OCI-M2 (cell line): ENCODE measurements at regions not wholly inside any gene's neighbourhood (a gene's known extent, or its start where the extent isn't known, plus 50 kb on each side); places are given as distances from the start of the nearest gene placed in this dataset.

Experiments used
- DNase-seq: peaks from one replicate; lab custom pipeline; 2025; ENCODE audit not compliant: unreplicated experiment; lab: John Stamatoyannopoulos, UW

GRCh38 chr1:112790920-112791722 is 76.0 kb upstream of the PPM1J start:
- DNase-seq: no peak

- no peak for DNase-seq
These were observed 73.4 kb upstream of the PPM1J start for GRCh38 chr1:112788561-112788960.

DNA sequence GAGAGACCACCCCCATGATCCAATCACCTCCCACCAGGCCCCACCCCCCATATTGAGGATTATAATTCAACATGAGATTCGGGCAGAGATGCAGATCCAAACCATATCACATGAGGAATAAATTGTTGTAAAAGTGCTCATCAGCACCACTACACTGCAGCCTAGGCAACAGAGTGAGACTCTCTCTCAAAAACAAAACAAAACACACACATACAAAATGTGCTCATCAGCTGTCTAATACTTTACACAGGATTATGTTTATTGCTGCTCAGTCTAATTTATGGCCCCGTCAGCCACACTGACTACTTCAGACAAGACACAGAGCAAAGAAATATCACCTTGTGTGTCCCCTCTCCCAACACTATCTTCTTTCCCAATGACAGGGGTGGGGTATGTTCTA is 72.9 kb upstream of the PPM1J start:
- DNase-seq: no peak

- DNase-seq: no peak
These were observed 67.9 kb upstream of the PPM1J start for GRCh38 chr1:112783059-112783458.

DNA sequence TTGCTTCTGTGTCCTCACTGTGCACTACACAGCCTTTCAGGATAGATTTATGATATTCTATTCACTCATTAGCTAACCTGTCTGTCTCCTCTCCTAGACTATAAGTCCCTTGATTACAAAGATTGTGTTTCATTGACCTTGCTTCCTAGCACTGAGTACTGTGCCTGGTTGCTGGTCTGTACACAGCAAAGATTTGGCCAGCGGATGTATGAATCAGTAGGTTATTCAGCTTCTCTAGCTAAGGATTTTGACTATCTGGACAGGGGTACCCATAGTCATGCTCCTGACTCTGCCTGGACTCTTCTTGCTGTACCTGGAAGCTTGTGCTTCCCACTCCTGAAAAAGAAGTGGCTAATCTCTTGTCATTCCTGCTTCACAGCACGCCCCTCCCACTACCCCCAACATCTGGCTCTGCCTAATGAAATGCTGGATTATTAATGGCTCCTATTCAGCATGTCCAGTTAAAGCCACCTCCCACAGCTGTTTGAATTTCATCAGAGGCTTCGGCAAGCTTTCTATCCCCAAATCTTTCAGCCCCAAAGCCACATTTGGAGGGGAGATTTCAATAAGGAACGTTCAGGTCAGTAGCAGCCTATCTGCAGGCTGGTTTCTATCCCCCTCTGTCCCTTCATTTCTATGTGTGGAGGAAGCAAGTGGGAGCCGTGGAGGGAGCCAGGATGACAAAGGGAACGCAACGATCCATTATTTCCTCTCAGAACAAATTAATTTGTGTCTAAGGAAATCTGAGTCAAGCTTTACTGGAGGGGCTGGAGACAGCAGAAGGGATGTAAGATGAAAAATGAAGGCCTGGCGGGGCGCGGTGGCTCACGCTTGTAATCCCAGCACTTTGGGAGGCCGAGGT is 64.8 kb upstream of the PPM1J start:
- DNase-seq: no peak

DNA sequence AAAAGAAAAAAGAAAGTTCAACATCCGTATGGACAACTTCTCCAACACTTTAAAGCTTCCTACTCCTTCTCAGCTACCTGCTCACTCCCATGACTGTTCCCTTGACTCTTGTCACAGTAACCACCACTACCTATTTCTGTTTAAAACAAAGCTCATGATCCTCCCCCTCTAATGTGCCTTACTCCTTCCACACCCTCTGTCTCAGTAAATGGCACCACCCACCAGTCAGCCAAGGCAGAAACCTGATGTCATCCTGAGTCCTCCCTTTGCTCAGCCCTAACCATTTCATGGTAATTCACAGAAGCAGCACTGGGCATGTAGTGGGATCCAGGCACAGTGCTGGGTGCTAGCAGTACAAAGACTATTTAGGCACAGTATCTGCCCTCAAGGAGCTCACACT is 63.0 kb upstream of the PPM1J start:
- DNase-seq: no peak

DNA sequence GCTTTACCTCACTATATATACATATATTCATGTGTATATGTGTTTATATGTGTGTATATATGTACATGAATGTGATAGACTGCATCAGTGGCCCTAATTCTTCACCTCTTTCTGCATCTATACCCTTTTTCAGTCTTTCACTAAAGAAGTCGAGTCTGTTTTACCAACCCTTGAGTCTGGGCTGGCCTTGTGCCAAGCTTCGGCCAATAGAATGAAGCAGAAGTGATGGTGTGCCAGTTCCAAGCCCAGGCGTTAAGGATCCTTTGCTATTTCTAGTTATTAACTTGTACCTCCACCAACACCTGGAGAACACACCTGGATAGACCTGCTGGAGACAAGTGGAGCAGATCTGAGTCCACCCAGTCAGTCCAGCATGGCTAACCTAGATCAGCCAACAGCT is 61.6 kb upstream of the PPM1J start:
- DNase-seq: no peak

DNA sequence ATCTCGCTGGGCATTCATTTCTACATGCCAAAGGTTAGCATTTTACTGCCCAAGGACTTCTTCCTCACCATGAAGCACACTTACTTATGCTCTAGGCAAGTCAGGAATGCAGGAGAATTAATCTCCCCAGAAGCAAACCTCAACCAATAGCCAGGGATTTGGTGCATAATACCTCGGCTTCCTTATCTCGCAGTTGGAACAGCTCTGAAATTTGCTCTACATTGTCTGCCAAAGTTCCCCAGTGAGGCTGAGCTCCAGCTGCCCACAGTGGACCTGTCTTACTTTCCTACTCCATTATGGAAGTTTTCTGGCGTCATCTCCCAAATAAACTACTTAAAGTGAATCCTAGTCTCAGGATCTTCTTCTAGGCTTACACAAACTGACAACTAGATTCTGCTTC is 57.6 kb upstream of the PPM1J start:
- no peak for DNase-seq

DNA sequence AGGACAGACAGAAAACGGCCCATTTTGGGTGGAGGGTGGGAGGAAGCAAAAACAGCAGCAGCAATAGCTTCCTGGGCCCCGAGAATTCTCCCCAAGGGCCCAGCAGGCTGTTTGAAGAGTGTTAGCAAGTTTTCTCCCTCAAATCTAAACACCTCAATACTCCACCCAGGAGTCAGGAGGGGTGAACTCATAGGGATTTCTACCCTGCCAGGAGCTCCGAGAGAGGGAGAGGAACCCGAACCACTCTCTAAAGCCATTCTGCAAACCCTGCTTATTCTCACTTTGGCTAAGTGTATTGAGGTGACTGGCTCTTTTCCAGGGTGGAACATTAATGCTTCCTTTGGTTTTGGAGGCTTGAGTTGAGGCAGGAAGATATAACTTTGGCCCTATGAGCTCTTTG is 55.6 kb upstream of the PPM1J start:
- no peak for DNase-seq

GRCh38 chr1:112769611-112770010 is 54.5 kb upstream of the PPM1J start:
- DNase-seq: no peak

DNA sequence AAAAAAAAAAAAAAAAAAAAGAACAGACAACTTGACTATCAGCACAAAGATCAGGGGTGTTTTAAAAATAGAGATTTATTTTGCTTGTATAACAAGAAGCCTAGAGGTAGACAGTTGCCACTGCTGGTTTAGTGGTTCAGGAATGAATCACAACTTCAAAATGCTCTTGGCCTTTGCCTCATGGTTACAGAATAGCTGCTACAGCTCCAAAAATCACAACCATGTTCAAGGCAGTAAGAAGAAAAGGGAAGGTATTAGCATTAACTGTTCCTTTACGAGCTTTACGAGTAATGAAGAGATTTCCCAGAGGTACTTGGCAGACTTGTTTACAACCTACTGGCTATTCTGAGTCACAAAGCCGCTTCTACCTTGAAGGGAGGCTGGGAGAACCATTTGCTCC is 52.5 kb upstream of the PPM1J start:
- DNase-seq: no peak
